Glutamatergic neuron (in vitro differentiated cells): ENCODE measurements at regions not wholly inside any gene's neighbourhood (a gene's known extent, or its start where the extent isn't known, plus 50 kb on each side); places are given as distances from the start of the nearest gene placed in this dataset.
"Not testable (repeated sequence)": the region's sequence is repeated elsewhere in the genome, so short reads cannot be mapped to it uniquely, and the experiment has no call there.

Experiments
- DNase-seq: peaks from one replicate; pipeline ENCODE4 v3.0.0; 2022
- H3K27ac Mint-ChIP-seq: one replicate; pipeline ENCODE4 v1.8.0; 2020; ENCODE audit warnings: mild to moderate bottlenecking, mixed read lengths, inconsistent platforms; ENCODE audit not compliant: unreplicated experiment
- H3K27me3 Mint-ChIP-seq: one replicate; pipeline ENCODE4 v1.8.0; 2020; ENCODE audit warnings: mild to moderate bottlenecking, moderate library complexity, mixed read lengths, inconsistent platforms; ENCODE audit not compliant: unreplicated experiment
- H3K36me3 Mint-ChIP-seq: one replicate; pipeline ENCODE4 v1.8.0; 2020; ENCODE audit warnings: mild to moderate bottlenecking, mixed read lengths, inconsistent platforms; ENCODE audit not compliant: unreplicated experiment
- H3K4me1 Mint-ChIP-seq: one replicate; pipeline ENCODE4 v1.8.0; 2020; ENCODE audit warnings: mild to moderate bottlenecking, low read depth, mixed read lengths, inconsistent platforms; ENCODE audit not compliant: unreplicated experiment
- H3K4me3 Mint-ChIP-seq: one replicate; pipeline ENCODE4 v1.8.0; 2020; ENCODE audit warnings: mild to moderate bottlenecking, mixed read lengths, inconsistent platforms; ENCODE audit not compliant: unreplicated experiment
- H3K9me3 Mint-ChIP-seq: one replicate; pipeline ENCODE4 v1.8.0; 2020; ENCODE audit warnings: mild to moderate bottlenecking, moderate library complexity, mixed read lengths, inconsistent platforms; ENCODE audit not compliant: unreplicated experiment
- CTCF ChIP-seq: fragments of 200-600 bp; sonication (generic); IDR thresholded peaks from one replicate; pipeline ENCODE4 v1.5.0; 2021; ENCODE audit not compliant: partially characterized antibody, unreplicated experiment

GRCh38 chr20:47962286-47962963 lies 177.1 kb upstream of the SULF2 start:
- Mint-ChIP-seq H3K9me3 (no peaks in the 10 kb centered on the region), H3K4me3 (no peak overlapping the region), H3K27me3 (peaks cover 3% of the 10 kb centered on the region), H3K27ac (no peak overlapping the region), H3K4me1 (no peaks in the 10 kb centered on the region), H3K36me3 (peaks cover 4% of the 10 kb centered on the region)
- no peak for DNase-seq
- TF ChIP-seq CTCF, result no peak

GRCh38 chr20:47960769-47961541 lies 175.7 kb upstream of the SULF2 start:
- TF ChIP-seq CTCF, result no peak
- no peak overlapping the region for H3K27ac Mint-ChIP-seq
- peaks cover 4% of the 10 kb centered on the region for H3K36me3 Mint-ChIP-seq
- no peaks in the 10 kb centered on the region for H3K4me1 Mint-ChIP-seq
- no peak for DNase-seq
- H3K9me3 Mint-ChIP-seq, result no peaks in the 10 kb centered on the region
- no peak overlapping the region for H3K4me3 Mint-ChIP-seq
- H3K27me3 Mint-ChIP-seq, result peaks cover 3% of the 10 kb centered on the region

GRCh38 chr20:47960277-47960676 lies 175.0 kb upstream of the SULF2 start:
- TF ChIP-seq CTCF, result no peak
- Mint-ChIP-seq H3K9me3 (no peaks in the 10 kb centered on the region), H3K27ac (no peak overlapping the region), H3K4me1 (no peaks in the 10 kb centered on the region), H3K4me3 (no peak overlapping the region), H3K36me3 (peaks cover 4% of the 10 kb centered on the region), H3K27me3 (peaks cover 7% of the 10 kb centered on the region)
- no peak for DNase-seq

GRCh38 chr20:47957989-47958801 lies 172.9 kb upstream of the SULF2 start:
- H3K9me3 Mint-ChIP-seq, H3K4me3 Mint-ChIP-seq, H3K27me3 Mint-ChIP-seq, H3K27ac Mint-ChIP-seq, H3K4me1 Mint-ChIP-seq, DNase-seq, H3K36me3 Mint-ChIP-seq: not testable (repeated sequence)

- peaks cover 4% of the 10 kb centered on the region for H3K36me3 Mint-ChIP-seq
- H3K27me3 Mint-ChIP-seq, result peaks cover 13% of the 10 kb centered on the region
- peaks cover 7% of the 10 kb centered on the region for H3K4me1 Mint-ChIP-seq
- H3K27ac Mint-ChIP-seq, result no peak overlapping the region
- no peak for DNase-seq
- H3K4me3 Mint-ChIP-seq, result no peak overlapping the region
- no peak for TF ChIP-seq CTCF
- H3K9me3 Mint-ChIP-seq, result peaks cover 4% of the 10 kb centered on the region
Observed at GRCh38 chr20:47957135-47957534, 171.9 kb upstream of the SULF2 start.
